Mucosa of descending colon (tissue), 3 donors: ENCODE measurements at regions not wholly inside any gene's neighbourhood (a gene's known extent, or its start where the extent isn't known, plus 50 kb on each side); places are given as distances from the start of the nearest gene placed in this dataset.
"Not testable (repeated sequence)": the region's sequence is repeated elsewhere in the genome, so short reads cannot be mapped to it uniquely, and the experiment has no call there.

Experiments
- ATAC-seq: fragments of 200-7000 bp; cut with Tn5 transposase; one replicate; pipeline ENCODE4 v1.9.1; 2020; ENCODE audit warnings: mild to moderate bottlenecking, moderate library complexity
- DNase-seq, 3 donors: peaks; one replicate each; pipeline ENCODE4 v3.0.0-alpha.2; 2020
- H3K36me3 ChIP-seq: fragments of 200-600 bp; one replicate; pipeline ENCODE4 v1.8.0; 2021; ENCODE audit warnings: low read depth, mild to moderate bottlenecking
- H3K4me1 ChIP-seq: fragments of 200-600 bp; one replicate; pipeline ENCODE4 v1.8.0; 2021; ENCODE audit warnings: low read depth, mild to moderate bottlenecking
- H3K4me3 ChIP-seq: fragments of 200-600 bp; one replicate; pipeline ENCODE4 v1.8.0; 2021; ENCODE audit warnings: mild to moderate bottlenecking
- H3K9me3 ChIP-seq: fragments of 200-600 bp; one replicate; pipeline ENCODE4 v1.8.0; 2021; ENCODE audit warnings: mild to moderate bottlenecking
- intact Hi-C, 2 donors: fragments of 100-400 bp; cut with DNase I in 1 of 2; cut with micrococcal nuclease in 1 of 2; formaldehyde crosslinking; loops; one replicate each; pipeline versions ENCODE4 v1.11.0 to v1.11.1; 2022; cut with DNase I, micrococcal nuclease
- TF ChIP-seq, protein P1 (sequence below): fragments of 200-600 bp; IDR thresholded peaks from one replicate; pipeline ENCODE4 v1.8.0; 2022; ENCODE audit warnings: antibody characterized with exemption, mild to moderate bottlenecking
- donor health status: DM: no; HTN: no; CAD: no; lungs with moderate emphysema.
- donor health status: DM: no; HTN: no; CAD: no.
- donor health status: DM: no; HTN: yes; CAD: no.

DNA sequence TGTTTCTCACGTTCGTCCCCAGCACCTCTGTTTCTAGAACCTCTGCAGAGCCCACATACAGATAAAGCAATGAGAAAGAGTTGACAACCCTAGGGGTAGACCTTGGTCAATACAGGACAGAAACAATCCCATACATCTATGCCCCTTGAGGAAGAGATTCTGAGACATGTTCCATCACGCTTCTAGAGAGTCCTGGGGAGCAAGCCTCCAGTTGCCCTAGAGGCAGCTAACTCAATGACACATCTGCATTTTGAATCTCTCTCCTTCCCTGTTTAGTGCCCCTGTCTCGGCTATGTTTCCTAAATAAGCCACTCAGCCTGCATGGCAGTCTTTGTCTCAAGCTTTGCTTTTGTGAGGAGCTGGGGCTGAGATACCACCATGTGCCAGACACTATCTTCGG is 435.3 kb downstream of the CD83 start:
- DNase-seq (no peak), ATAC-seq (no peak)
- Histone ChIP-seq H3K36me3 (no peaks in the 10 kb centered on the region), H3K4me1 (peaks cover 32% of the 10 kb centered on the region), H3K4me3 (no peak overlapping the region), H3K9me3 (no peaks in the 10 kb centered on the region)
- TF ChIP-seq, protein P1, sequence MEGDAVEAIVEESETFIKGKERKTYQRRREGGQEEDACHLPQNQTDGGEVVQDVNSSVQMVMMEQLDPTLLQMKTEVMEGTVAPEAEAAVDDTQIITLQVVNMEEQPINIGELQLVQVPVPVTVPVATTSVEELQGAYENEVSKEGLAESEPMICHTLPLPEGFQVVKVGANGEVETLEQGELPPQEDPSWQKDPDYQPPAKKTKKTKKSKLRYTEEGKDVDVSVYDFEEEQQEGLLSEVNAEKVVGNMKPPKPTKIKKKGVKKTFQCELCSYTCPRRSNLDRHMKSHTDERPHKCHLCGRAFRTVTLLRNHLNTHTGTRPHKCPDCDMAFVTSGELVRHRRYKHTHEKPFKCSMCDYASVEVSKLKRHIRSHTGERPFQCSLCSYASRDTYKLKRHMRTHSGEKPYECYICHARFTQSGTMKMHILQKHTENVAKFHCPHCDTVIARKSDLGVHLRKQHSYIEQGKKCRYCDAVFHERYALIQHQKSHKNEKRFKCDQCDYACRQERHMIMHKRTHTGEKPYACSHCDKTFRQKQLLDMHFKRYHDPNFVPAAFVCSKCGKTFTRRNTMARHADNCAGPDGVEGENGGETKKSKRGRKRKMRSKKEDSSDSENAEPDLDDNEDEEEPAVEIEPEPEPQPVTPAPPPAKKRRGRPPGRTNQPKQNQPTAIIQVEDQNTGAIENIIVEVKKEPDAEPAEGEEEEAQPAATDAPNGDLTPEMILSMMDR, result no peak
- intact Hi-C loops, result no loop called here

DNA sequence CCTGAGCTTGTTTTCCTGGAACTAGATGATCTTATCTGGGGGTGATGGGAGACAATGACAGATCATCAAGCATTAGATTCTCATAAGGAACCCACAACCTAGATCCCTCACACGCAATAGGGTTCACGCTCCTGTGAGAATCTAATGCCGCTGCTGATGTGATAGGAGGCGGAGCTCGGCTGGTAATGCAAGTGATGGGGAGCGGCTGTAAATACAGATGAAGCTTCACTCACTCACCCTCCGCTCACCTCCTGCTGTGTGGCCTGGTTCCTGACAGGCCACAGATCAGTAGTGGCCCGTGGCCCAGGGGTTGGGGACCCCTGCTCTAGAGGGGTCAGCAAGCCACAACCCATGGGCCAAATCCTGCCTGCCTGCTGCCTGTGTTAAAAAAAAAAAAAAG is 435.9 kb downstream of the CD83 start:
- no peaks in the 10 kb centered on the region for H3K36me3 ChIP-seq
- TF ChIP-seq, protein P1, result no peak
- peaks cover 32% of the 10 kb centered on the region for H3K4me1 ChIP-seq
- no peak overlapping the region for H3K4me3 ChIP-seq
- no peaks in the 10 kb centered on the region for H3K9me3 ChIP-seq
- intact Hi-C loops, result no loop called here
- no peak for ATAC-seq
- DNase-seq, result no peak

DNA sequence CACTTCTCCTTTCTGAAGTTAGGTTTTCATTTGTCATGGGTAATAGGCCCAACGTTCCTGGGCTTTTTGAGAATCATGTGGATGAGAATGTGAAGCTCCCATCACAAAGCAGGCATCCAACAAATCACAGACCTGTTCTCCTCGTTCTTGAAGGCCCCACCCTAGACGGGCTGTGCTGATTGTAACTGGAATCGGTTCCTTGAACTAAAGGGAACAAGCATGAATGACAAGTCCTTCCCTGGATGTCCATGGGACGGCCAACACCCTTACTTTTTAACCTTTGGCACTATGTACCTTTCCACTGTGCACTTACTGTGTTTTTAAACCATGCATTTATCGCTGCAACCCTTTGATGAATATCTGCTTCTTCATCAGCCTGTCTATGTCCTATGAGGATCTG is 438.2 kb downstream of the CD83 start:
- Histone ChIP-seq H3K4me3 (no peak overlapping the region), H3K36me3 (no peaks in the 10 kb centered on the region), H3K9me3 (no peaks in the 10 kb centered on the region), H3K4me1 (peaks cover 16% of the 10 kb centered on the region)
- ATAC-seq, result peak; percentile 94
- TF ChIP-seq, protein P1, result no peak
- DNase-seq, result peak in 1 of 3 donors; percentile 67
- intact Hi-C loops, result no loop called here

DNA sequence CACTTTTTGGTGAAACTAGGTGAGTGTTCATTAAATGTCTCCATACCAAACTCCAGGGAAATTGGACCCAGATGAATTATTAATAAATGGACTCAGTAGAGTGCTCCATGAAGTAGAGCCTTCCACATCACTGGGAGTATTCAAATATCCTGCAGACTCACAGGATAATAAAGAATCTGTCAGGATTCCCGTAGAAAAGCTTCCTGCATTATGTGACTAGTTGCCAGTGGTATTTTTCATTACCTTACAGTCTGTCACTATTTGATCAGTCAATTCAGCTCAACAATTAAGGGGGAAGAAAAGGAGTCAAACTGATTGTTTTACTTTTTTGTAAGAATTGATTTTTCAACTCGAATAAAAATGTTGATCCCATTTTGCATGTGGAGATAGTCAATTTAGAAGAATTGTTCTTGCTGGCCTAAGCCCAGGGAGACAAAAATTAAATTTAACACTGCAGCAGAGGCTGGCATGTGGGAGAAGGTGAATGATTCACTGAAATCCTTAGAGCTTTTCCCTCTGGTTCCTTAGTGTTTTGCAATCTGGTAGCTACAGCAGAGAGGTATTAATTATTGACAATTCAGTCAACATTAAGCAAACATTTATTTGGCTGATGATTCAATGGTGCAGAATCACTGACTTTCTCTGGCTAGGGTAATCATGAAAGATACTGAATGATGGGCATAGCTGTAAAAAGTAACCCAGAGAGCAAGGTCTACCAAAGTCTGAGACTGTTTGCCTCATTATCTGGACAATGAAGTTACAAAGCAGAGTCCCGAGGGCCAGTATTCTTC is 442.4 kb downstream of the CD83 start:
- TF ChIP-seq, protein P1, result no peak
- intact Hi-C loops, result no loop called here
- ATAC-seq, result peak; percentile 48

DNA sequence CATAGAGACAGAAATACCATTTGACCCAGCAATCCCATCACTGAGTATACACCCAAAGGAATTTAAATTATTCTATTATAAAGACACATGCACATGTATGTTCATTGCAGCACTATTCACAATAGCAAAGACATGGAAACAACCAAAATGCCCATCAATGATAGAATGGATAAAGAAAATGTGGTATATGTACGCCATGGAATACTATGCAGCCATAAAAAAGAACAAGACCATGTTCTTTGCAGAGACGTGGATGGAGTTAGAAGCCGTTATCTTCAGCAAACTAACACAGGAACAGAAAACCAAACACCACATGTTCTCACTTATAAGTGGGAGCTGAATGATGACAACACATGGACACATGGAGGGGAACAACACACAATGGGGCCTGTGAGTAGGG is 444.0 kb downstream of the CD83 start:
- H3K36me3 ChIP-seq, H3K4me1 ChIP-seq, H3K4me3 ChIP-seq, ATAC-seq, intact Hi-C loops, H3K9me3 ChIP-seq, DNase-seq: not testable (repeated sequence)

More for the DNA sequence above, 442.4 kb downstream of the CD83 start:
- Histone ChIP-seq H3K4me1 (peaks cover 9% of the 10 kb centered on the region), H3K36me3 (no peaks in the 10 kb centered on the region), H3K4me3 (no peak overlapping the region), H3K9me3 (no peaks in the 10 kb centered on the region)
- DNase-seq, result no peak

DNA sequence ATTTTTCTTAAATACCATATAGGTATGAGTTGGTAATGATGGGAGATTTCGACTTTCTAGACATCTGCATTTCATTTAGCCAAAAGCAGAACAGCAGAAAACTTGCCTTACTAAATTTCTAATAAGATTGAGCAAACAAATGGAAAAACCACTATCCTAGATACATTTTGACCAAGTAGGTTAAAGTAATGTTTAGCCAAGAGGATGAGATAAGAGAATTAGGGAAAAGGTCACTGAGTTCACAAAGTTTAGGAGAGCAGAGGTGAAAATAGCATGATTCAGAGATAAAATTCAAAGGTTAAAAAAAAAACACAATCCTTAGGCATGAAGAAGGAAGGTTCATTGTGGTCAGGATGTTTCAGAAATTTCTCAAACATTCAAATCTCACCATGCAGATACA is 450.3 kb downstream of the CD83 start:
- TF ChIP-seq, protein P1, result no peak
- intact Hi-C loops, result no loop called here
- Histone ChIP-seq H3K36me3 (no peaks in the 10 kb centered on the region), H3K4me3 (no peak overlapping the region), H3K9me3 (no peaks in the 10 kb centered on the region), H3K4me1 (no peaks in the 10 kb centered on the region)
- DNase-seq, result no peak
- ATAC-seq, result no peak
